ENCODE measurements at regions not wholly inside any gene's neighbourhood (a gene's known extent, or its start where the extent isn't known, plus 50 kb on each side); places are given as distances from the start of the nearest gene placed in this dataset.

DNA sequence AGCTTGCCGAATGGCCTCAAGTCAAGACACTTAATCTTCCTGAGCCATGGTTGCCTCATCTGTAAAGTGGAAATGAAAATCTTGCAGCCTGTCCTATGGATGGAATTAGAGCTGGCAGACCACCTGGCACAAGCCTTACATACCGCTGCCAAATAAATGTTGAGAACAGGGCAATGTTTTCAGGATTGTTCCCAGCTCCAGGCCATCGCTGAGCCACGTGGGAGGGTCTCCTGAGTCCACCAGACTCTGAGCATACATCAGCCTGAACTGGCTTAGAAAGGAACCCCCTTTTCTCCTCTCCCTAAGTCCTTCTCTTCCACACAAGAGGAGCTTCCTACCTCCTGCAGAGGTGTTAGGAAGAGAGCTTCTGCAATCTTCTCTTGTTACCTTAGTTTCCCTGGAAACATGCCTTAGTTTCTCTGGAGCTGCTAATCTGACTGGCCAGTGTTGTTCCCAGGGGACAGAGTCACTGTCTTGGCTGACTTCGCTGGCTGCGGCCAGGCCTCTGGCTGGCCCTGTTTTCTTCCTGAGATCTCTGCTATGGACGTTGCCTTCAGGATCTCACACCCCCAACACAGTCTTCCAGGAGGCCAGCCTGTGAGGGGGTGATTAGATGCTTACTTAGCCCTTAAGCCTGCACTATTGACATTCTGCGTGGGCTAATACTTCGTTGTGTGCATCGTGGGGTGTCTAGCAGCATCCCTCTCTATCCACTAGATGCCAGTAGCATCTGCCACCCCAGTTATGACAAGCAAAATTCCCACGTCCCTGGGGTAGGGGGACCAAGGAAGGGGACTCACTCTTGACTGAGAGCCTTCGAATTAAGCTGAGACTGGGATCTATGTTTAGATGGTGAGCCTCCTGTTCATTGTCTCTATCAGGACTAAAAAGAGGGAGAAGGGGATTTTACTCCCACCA lies 62.2 kb downstream of the BOD1 start:
- no peaks in the 10 kb centered on the region for H3K27me3 ChIP-seq (replicated peaks; ENCODE audit: insufficient read depth, low read depth, low read length, poor library complexity)
- H3K4me1 ChIP-seq (ENCODE audit: insufficient read depth, low read length, poor library complexity, severe bottlenecking): no peaks in the 10 kb centered on the region
- no peaks in the 10 kb centered on the region for H3K9me3 ChIP-seq (ENCODE audit: low read depth, low read length, poor library complexity, severe bottlenecking)
- CTCF ChIA-PET: no interaction called here
- BruUV-seq (replicated peaks): no TSS peak
- no peak overlapping the region for H3K27ac ChIP-seq (ENCODE audit: low read depth, low read length, poor library complexity, severe bottlenecking)
- TF ChIP-seq, protein P1, sequence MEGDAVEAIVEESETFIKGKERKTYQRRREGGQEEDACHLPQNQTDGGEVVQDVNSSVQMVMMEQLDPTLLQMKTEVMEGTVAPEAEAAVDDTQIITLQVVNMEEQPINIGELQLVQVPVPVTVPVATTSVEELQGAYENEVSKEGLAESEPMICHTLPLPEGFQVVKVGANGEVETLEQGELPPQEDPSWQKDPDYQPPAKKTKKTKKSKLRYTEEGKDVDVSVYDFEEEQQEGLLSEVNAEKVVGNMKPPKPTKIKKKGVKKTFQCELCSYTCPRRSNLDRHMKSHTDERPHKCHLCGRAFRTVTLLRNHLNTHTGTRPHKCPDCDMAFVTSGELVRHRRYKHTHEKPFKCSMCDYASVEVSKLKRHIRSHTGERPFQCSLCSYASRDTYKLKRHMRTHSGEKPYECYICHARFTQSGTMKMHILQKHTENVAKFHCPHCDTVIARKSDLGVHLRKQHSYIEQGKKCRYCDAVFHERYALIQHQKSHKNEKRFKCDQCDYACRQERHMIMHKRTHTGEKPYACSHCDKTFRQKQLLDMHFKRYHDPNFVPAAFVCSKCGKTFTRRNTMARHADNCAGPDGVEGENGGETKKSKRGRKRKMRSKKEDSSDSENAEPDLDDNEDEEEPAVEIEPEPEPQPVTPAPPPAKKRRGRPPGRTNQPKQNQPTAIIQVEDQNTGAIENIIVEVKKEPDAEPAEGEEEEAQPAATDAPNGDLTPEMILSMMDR (conservative IDR thresholded peaks at IDR 0.05; ENCODE audit: low read depth, low read length): no peak
- TF ChIP-seq EZH2 (IDR thresholded peaks at IDR 0.05; ENCODE audit: borderline replicate concordance, low read depth, low read length, poor library complexity, severe bottlenecking): no peak
- POLR2A ChIA-PET (ENCODE audit: low non-redundant PET): no interaction called here
- intact Hi-C loops (cut with micrococcal nuclease; ENCODE audit: unreplicated experiment): no loop called here
- H3K36me3 ChIP-seq (ENCODE audit: insufficient read depth, low read length, poor library complexity, severe bottlenecking): no peaks in the 10 kb centered on the region
- no peak overlapping the region for H3K4me3 ChIP-seq (ENCODE audit: low read depth, low read length, poor library complexity, severe bottlenecking)
- no peak for DNase-seq (ENCODE audit: low spot score)

DNA sequence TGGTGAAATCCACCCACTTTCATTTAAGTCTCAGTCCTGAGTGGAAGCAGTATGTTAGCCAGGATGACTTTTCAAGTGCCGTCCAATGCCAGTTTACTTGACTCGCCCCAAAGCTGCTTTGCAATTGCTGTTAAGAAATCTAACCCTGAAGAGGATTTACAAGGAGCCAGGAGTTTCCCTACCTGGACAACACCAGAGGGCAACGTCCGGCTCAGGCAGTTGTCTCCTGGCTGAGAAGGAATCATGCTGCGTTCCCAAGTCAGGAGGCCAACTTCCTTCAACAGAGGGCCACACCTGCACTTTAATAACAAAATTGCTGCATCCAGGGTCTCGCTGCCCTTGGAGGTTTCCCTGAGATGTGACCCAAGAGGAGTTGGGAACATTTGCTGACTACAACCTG lies 65.8 kb downstream of the BOD1 start:
- Histone ChIP-seq H3K27ac (ENCODE audit: low read depth, low read length, poor library complexity, severe bottlenecking) (no peak overlapping the region), H3K36me3 (ENCODE audit: insufficient read depth, low read length, poor library complexity, severe bottlenecking) (no peaks in the 10 kb centered on the region), H3K9me3 (ENCODE audit: low read depth, low read length, poor library complexity, severe bottlenecking) (no peaks in the 10 kb centered on the region), H3K27me3 (replicated peaks; ENCODE audit: insufficient read depth, low read depth, low read length, poor library complexity) (no peaks in the 10 kb centered on the region), H3K4me3 (ENCODE audit: low read depth, low read length, poor library complexity, severe bottlenecking) (no peak overlapping the region), H3K4me1 (ENCODE audit: insufficient read depth, low read length, poor library complexity, severe bottlenecking) (no peaks in the 10 kb centered on the region)
- POLR2A ChIA-PET (ENCODE audit: low non-redundant PET): no interaction called here
- no TSS peak for BruUV-seq (replicated peaks)
- CTCF ChIA-PET: no interaction called here
- TF ChIP-seq, protein P1 (conservative IDR thresholded peaks at IDR 0.05; ENCODE audit: low read depth, low read length): no peak
- TF ChIP-seq EZH2 (IDR thresholded peaks at IDR 0.05; ENCODE audit: borderline replicate concordance, low read depth, low read length, poor library complexity, severe bottlenecking): no peak
- intact Hi-C loops (cut with micrococcal nuclease; ENCODE audit: unreplicated experiment): no loop called here
- DNase-seq (ENCODE audit: low spot score): no peak

GRCh38 chr5:173549644-173550043 lies 66.8 kb downstream of the BOD1 start:
- H3K27me3 ChIP-seq (replicated peaks; ENCODE audit: insufficient read depth, low read depth, low read length, poor library complexity): no peaks in the 10 kb centered on the region
- H3K4me3 ChIP-seq (ENCODE audit: low read depth, low read length, poor library complexity, severe bottlenecking): no peak overlapping the region
- BruUV-seq (replicated peaks): no TSS peak
- no peaks in the 10 kb centered on the region for H3K9me3 ChIP-seq (ENCODE audit: low read depth, low read length, poor library complexity, severe bottlenecking)
- no peaks in the 10 kb centered on the region for H3K4me1 ChIP-seq (ENCODE audit: insufficient read depth, low read length, poor library complexity, severe bottlenecking)
- intact Hi-C loops (cut with micrococcal nuclease; ENCODE audit: unreplicated experiment): no loop called here
- ChIA-PET CTCF (no interaction called here), POLR2A (ENCODE audit: low non-redundant PET) (no interaction called here)
- H3K27ac ChIP-seq (ENCODE audit: low read depth, low read length, poor library complexity, severe bottlenecking): no peak overlapping the region
- TF ChIP-seq, protein P1 (conservative IDR thresholded peaks at IDR 0.05; ENCODE audit: low read depth, low read length): no peak
- no peak for TF ChIP-seq EZH2 (IDR thresholded peaks at IDR 0.05; ENCODE audit: borderline replicate concordance, low read depth, low read length, poor library complexity, severe bottlenecking)
- H3K36me3 ChIP-seq (ENCODE audit: insufficient read depth, low read length, poor library complexity, severe bottlenecking): no peaks in the 10 kb centered on the region
- DNase-seq (ENCODE audit: low spot score): no peak
